ENCODE measurements at regions not wholly inside any gene's neighbourhood (a gene's known extent, or its start where the extent isn't known, plus 50 kb on each side); places are given as distances from the start of the nearest gene placed in this dataset.

DNA sequence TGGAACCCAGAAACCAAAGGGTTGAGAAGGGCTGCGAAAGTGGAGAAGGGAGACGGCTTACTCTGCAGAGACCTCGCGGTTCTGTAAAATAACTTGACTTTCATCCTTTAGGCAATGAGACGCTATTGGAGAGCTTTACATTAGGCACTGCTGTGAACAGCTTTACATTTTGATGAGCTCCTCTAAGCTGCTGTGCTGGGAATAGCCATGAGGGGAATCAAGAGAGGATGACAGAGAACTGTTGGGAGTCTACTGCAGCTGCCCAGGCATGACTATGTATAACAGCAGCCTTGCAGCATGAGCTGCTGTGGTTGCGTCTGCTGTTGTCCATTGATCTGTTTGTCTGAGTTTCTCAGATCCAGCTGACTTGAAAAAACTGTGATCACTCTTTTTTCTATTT is 310.8 kb upstream of the MAP2 start:
- no peak for TF ChIP-seq SP1 (IDR thresholded peaks at IDR 0.05)
- no peak for TF ChIP-seq CTCF (IDR thresholded peaks at IDR 0.05; ENCODE audit: low read depth, low read length, missing input control)
- no peak for TF ChIP-seq GABPA (IDR thresholded peaks at IDR 0.05 in 1 of 2, conservative IDR thresholded peaks at IDR 0.05 in 1 of 2)
- TF ChIP-seq RAD21 (IDR thresholded peaks at IDR 0.05), result no peak
- no peak for TF ChIP-seq REST (IDR thresholded peaks at IDR 0.05)
- TF ChIP-seq JUND (IDR thresholded peaks at IDR 0.05), result no peak
- TF ChIP-seq MAX (IDR thresholded peaks at IDR 0.05), result no peak
- no peak for TF ChIP-seq EGR1 (IDR thresholded peaks at IDR 0.05; ENCODE audit: low read depth in 2 of 2)
- TF ChIP-seq YY1 (IDR thresholded peaks at IDR 0.05), result no peak
- no peak for TF ChIP-seq ZBTB33 (IDR thresholded peaks at IDR 0.05)
- no peak for TF ChIP-seq TAF1 (conservative IDR thresholded peaks at IDR 0.05)
- no peak for TF ChIP-seq NR2F2 (IDR thresholded peaks at IDR 0.05)
- no peak for TF ChIP-seq RXRA (IDR thresholded peaks at IDR 0.05)
- TF ChIP-seq FOXA1 (IDR thresholded peaks at IDR 0.05), result no peak
